ENCODE measurements at regions not wholly inside any gene's neighbourhood (a gene's known extent, or its start where the extent isn't known, plus 50 kb on each side); places are given as distances from the start of the nearest gene placed in this dataset.

- intact Hi-C loops (cut with DNase I) = no loop called here
- peaks cover 0 to 4% of the 10 kb centered on the region in 2 donors for H3K9me3 ChIP-seq
- H3K36me3 ChIP-seq = no peaks in the 10 kb centered on the region
- no peak for TF ChIP-seq CTCF (IDR thresholded peaks at IDR 0.05)
- peak overlapping the region in 1 of 2 donors; percentile 56 for H3K27ac ChIP-seq
- H3K4me3 ChIP-seq = no peak overlapping the region
- DNase-seq (ENCODE audit: low spot score in 2 of 2) = no peak
- no peaks in the 10 kb centered on the region for H3K4me1 ChIP-seq
- H3K27me3 ChIP-seq = no peaks in the 10 kb centered on the region
Observed at GRCh38 chr7:94323844-94324243, 70.9 kb upstream of the COL1A2 start.

GRCh38 chr7:94324380-94325121, 70.1 kb upstream of the COL1A2 start:
- no peaks in the 10 kb centered on the region for H3K36me3 ChIP-seq
- TF ChIP-seq CTCF (IDR thresholded peaks at IDR 0.05) = no peak
- intact Hi-C loops (cut with DNase I) = no loop called here
- no peak for DNase-seq (ENCODE audit: low spot score in 2 of 2)
- H3K27me3 ChIP-seq = no peaks in the 10 kb centered on the region
- peaks cover 0 to 4% of the 10 kb centered on the region in 2 donors for H3K9me3 ChIP-seq
- H3K4me3 ChIP-seq = no peak overlapping the region
- H3K27ac ChIP-seq = peak overlapping the region; percentile 22 to 56
- H3K4me1 ChIP-seq = no peaks in the 10 kb centered on the region

- Histone ChIP-seq H3K36me3 (no peaks in the 10 kb centered on the region), H3K27me3 (no peaks in the 10 kb centered on the region), H3K27ac (peak overlapping the region; percentile 22 to 56), H3K4me1 (no peaks in the 10 kb centered on the region), H3K9me3 (peaks cover 0 to 4% of the 10 kb centered on the region in 2 donors), H3K4me3 (no peak overlapping the region)
- no peak for DNase-seq (ENCODE audit: low spot score in 2 of 2)
- intact Hi-C loops (cut with DNase I) = no loop called here
- no peak for TF ChIP-seq CTCF (IDR thresholded peaks at IDR 0.05)
Observed at GRCh38 chr7:94325122-94325475, 69.6 kb upstream of the COL1A2 start.

GRCh38 chr7:94330269-94331020, 64.2 kb upstream of the COL1A2 start:
- H3K9me3 ChIP-seq = no peaks in the 10 kb centered on the region
- H3K27ac ChIP-seq = no peak overlapping the region
- H3K27me3 ChIP-seq = no peaks in the 10 kb centered on the region
- H3K4me1 ChIP-seq = no peaks in the 10 kb centered on the region
- no peaks in the 10 kb centered on the region for H3K36me3 ChIP-seq
- TF ChIP-seq CTCF (IDR thresholded peaks at IDR 0.05) = no peak
- no peak overlapping the region for H3K4me3 ChIP-seq
- DNase-seq (ENCODE audit: low spot score in 2 of 2) = no peak
- intact Hi-C loops (cut with DNase I) = no loop called here

GRCh38 chr7:94332571-94332970, 62.1 kb upstream of the COL1A2 start:
- Histone ChIP-seq H3K27ac (no peak overlapping the region), H3K4me3 (no peak overlapping the region), H3K4me1 (no peaks in the 10 kb centered on the region), H3K27me3 (no peaks in the 10 kb centered on the region), H3K36me3 (no peaks in the 10 kb centered on the region), H3K9me3 (no peaks in the 10 kb centered on the region)
- no peak for TF ChIP-seq CTCF (IDR thresholded peaks at IDR 0.05)
- DNase-seq (ENCODE audit: low spot score in 2 of 2) = no peak
- intact Hi-C loops (cut with DNase I) = no loop called here

All from ascending aorta (tissue), 2 donors.